HCT116 (cell line): ENCODE measurements at regions not wholly inside any gene's neighbourhood (a gene's known extent, or its start where the extent isn't known, plus 50 kb on each side); places are given as distances from the start of the nearest gene placed in this dataset.

Source experiments
- ATAC-seq: fragments of 200-7000 bp; cut with Tn5 transposase; 2 replicates; pipeline ENCODE4 v1.9.1; 2020; ENCODE audit warnings: mild to moderate bottlenecking, moderate library complexity
- BruUV-seq: library from RNA; stranded (reverse); fragments of 400-500 nt; replicated peaks from 2 replicates; lab custom pipeline; 2021; lab: Mats Ljungman, UMichigan
- CTCF ChIA-PET: fragments of 300-600 bp; sonication (Branson Sonifier 250); formaldehyde crosslinking; loops from one replicate; lab custom pipeline; 2021; ENCODE audit warnings: antibody characterized with exemption; lab: Charles Lee
- POLR2A ChIA-PET: fragments of 300-600, 350-600 bp; sonication (Branson Sonifier 250); formaldehyde crosslinking; loops from one replicate; lab custom pipeline; 2021; ENCODE audit warnings: antibody characterized with exemption; lab: Charles Lee
- RAD21 ChIA-PET, 2 experiments: fragments of 300-600 bp; sonication (Branson Sonifier 250); formaldehyde crosslinking; loops; one replicate each; lab custom pipeline; 2023; ENCODE audit warnings: low total read pairs in 2 of 2; ENCODE audit not compliant: uncharacterized antibody in 2 of 2, unreplicated experiment in 2 of 2, low non-redundant PET in 1 of 2; lab: Charles Lee
- DNase-seq: peaks from one replicate; pipeline ENCODE4 v3.0.0-alpha.2; 2010; ENCODE audit warnings: low read depth, low spot score
- H2AFZ ChIP-seq: fragments of 200-600 bp; shearing (Covaris generic), sonication (generic); 2 replicates; pipeline ENCODE4 v1.6.1; 2017; ENCODE audit warnings: low read depth, mixed run types, mixed read lengths, antibody characterized with exemption, low read length; ENCODE audit not compliant: poor library complexity, severe bottlenecking
- H3K27ac ChIP-seq: 2 replicates; pipeline ENCODE4 v1.5.1; 2012; ENCODE audit warnings: low read depth, low read length
- H3K27me3 ChIP-seq: fragments of 200-600 bp; sonication (generic); 2 replicates; pipeline ENCODE4 v1.6.1; 2016; ENCODE audit warnings: mixed run types, low read length, mixed read lengths; ENCODE audit not compliant: insufficient read depth
- H3K36me3 ChIP-seq, 2 experiments: fragments of 200-500 bp in 1 of 2; fragments of 200-600 bp in 1 of 2; sonication (Bioruptor generic) in 1 of 2; sonication (generic) in 1 of 2; 2 replicates each; pipeline versions ENCODE4 v1.5.1 to v1.6.1; 2014 to 2016; ENCODE audit warnings: low read length in 2 of 2, inconsistent platforms in 1 of 2, mixed read lengths in 1 of 2, mixed run types in 1 of 2; ENCODE audit not compliant: insufficient read depth in 2 of 2, control insufficient read depth in 1 of 2
- H3K4me1 ChIP-seq, 2 experiments: fragments of 200-600 bp in 1 of 2; sonication (generic) in 1 of 2; 2 replicates each; pipeline versions ENCODE4 v1.5.1 to v1.6.1; 2012 to 2017; ENCODE audit warnings: low read length in 2 of 2, inconsistent platforms in 1 of 2, mild to moderate bottlenecking in 1 of 2, mixed read lengths in 1 of 2, mixed run types in 1 of 2, moderate library complexity in 1 of 2; ENCODE audit not compliant: insufficient read depth in 2 of 2, control insufficient read depth in 1 of 2
- H3K4me2 ChIP-seq: fragments of 200-600 bp; sonication (generic); 2 replicates; pipeline ENCODE4 v1.6.1; 2017; ENCODE audit warnings: mixed run types, low read length, mixed read lengths
- H3K4me3 ChIP-seq, 2 experiments: fragments of 200-600 bp in 1 of 2; sonication (generic) in 1 of 2; replicated peaks in 1 of 2; 2 replicates each; pipeline ENCODE4 v1.5.1; 2011 to 2016; ENCODE audit warnings: low read length in 2 of 2, control low read depth in 1 of 2, low read depth in 1 of 2, mild to moderate bottlenecking in 1 of 2, mixed read lengths in 1 of 2, mixed run types in 1 of 2
- H3K79me2 ChIP-seq: fragments of 200-600 bp; sonication (generic); 2 replicates; pipeline ENCODE4 v1.6.1; 2017; ENCODE audit warnings: mild to moderate bottlenecking, mixed run types, low read length, moderate library complexity, mixed read lengths; ENCODE audit not compliant: insufficient read depth
- H3K9ac ChIP-seq: fragments of 200-600 bp; sonication (generic); 2 replicates; pipeline ENCODE4 v1.6.1; 2016; ENCODE audit warnings: low read length, mixed read lengths
- H3K9me2 ChIP-seq: fragments of 200-600 bp; sonication (generic), shearing (Covaris generic); 2 replicates; pipeline ENCODE4 v1.6.1; 2017; ENCODE audit warnings: mixed run types, mild to moderate bottlenecking, moderate library complexity; ENCODE audit not compliant: insufficient read depth
- H3K9me3 ChIP-seq, 2 experiments: fragments of 200-500 bp in 1 of 2; fragments of 200-600 bp in 1 of 2; sonication (Bioruptor generic) in 1 of 2; sonication (generic) in 1 of 2; 2 replicates each; pipeline ENCODE4 v1.6.1; 2014 to 2017; ENCODE audit warnings: low read length in 2 of 2, mixed read lengths in 2 of 2, inconsistent platforms in 1 of 2, low read depth in 1 of 2, mild to moderate bottlenecking in 1 of 2, mixed run types in 1 of 2, moderate library complexity in 1 of 2; ENCODE audit not compliant: control insufficient read depth in 1 of 2, insufficient read depth in 1 of 2
- H4K20me1 ChIP-seq: fragments of 200-600 bp; sonication (generic), shearing (Covaris generic); 2 replicates; pipeline ENCODE4 v1.6.1; 2017; ENCODE audit warnings: mixed run types, mild to moderate bottlenecking, moderate library complexity; ENCODE audit not compliant: insufficient read depth
- CEBPB ChIP-seq: IDR thresholded peaks from 2 replicates; pipeline ENCODE4 v1.6.1; 2012; ENCODE audit warnings: low read depth
- CTCF ChIP-seq, 3 experiments: fragments of 200-600 bp in 1 of 3; sonication (generic) in 1 of 3; IDR thresholded peaks in 2 of 3; conservative IDR thresholded peaks in 1 of 3; 2 replicates each; pipeline ENCODE4 v1.5.1; 2012 to 2017; ENCODE audit warnings: low read depth in 2 of 3, low read length in 2 of 3, antibody characterized with exemption in 1 of 3, borderline replicate concordance in 1 of 3, control low read depth in 1 of 3, mild to moderate bottlenecking in 1 of 3, mixed read lengths in 1 of 3, mixed run types in 1 of 3, moderate library complexity in 1 of 3; ENCODE audit not compliant: insufficient read depth in 1 of 3
- EGR1 ChIP-seq: IDR thresholded peaks from 2 replicates; pipeline ENCODE4 v1.6.1; 2012; ENCODE audit warnings: low read depth
- EZH2 ChIP-seq: fragments of 200-600 bp; sonication (generic); IDR thresholded peaks from 2 replicates; pipeline ENCODE4 v1.6.1; 2017; ENCODE audit warnings: antibody characterized with exemption, mixed run types
- EZH2phosphoT487 ChIP-seq: fragments of 200-600 bp; IDR thresholded peaks from 2 replicates; pipeline ENCODE4 v1.6.1; 2018; ENCODE audit warnings: antibody characterized with exemption, borderline replicate concordance
- FOSL1 ChIP-seq: IDR thresholded peaks from 2 replicates; pipeline ENCODE4 v1.6.1; 2012; ENCODE audit warnings: low read depth
- POLR2AphosphoS5 ChIP-seq: IDR thresholded peaks from 2 replicates; pipeline ENCODE4 v1.6.1; 2011; ENCODE audit warnings: mild to moderate bottlenecking, low read depth, low read length, moderate library complexity
- RAD21 ChIP-seq: IDR thresholded peaks from 2 replicates; pipeline ENCODE4 v1.6.1; 2012; ENCODE audit warnings: low read depth, mild to moderate bottlenecking
- REST ChIP-seq: IDR thresholded peaks from 2 replicates; pipeline ENCODE4 v1.6.1; 2012; ENCODE audit warnings: low read depth
- SP1 ChIP-seq: IDR thresholded peaks from 2 replicates; pipeline ENCODE4 v1.6.1; 2012; ENCODE audit warnings: low read depth
- SRF ChIP-seq: IDR thresholded peaks from 2 replicates; pipeline ENCODE4 v1.6.1; 2012; ENCODE audit warnings: low read depth
- TCF7L2 ChIP-seq: IDR thresholded peaks from 2 replicates; pipeline ENCODE4 v1.7.0; 2011; ENCODE audit warnings: borderline replicate concordance, inconsistent platforms; ENCODE audit not compliant: insufficient read depth, insufficient read length; ENCODE audit errors: extremely low read depth
- YY1 ChIP-seq: IDR thresholded peaks from 2 replicates; pipeline ENCODE4 v1.6.1; 2011; ENCODE audit warnings: low read length, low read depth, moderate library complexity, mild to moderate bottlenecking; ENCODE audit not compliant: insufficient replicate concordance; ENCODE audit errors: extremely low read depth
- ZBTB33 ChIP-seq: IDR thresholded peaks from 2 replicates; pipeline ENCODE4 v1.6.1; 2011; ENCODE audit warnings: mild to moderate bottlenecking, low read length, moderate library complexity; ENCODE audit not compliant: insufficient replicate concordance; ENCODE audit errors: extremely low read depth
- ZFX ChIP-seq: fragments of 450-650 bp; IDR thresholded peaks from 2 replicates; pipeline ENCODE4 v1.6.1; 2017
- ZNF274 ChIP-seq: fragments of 200-500 bp; sonication (Bioruptor generic); IDR thresholded peaks from 2 replicates; pipeline ENCODE4 v1.6.1; 2014; ENCODE audit warnings: mild to moderate bottlenecking, low read depth, low read length, inconsistent platforms
- intact Hi-C: fragments of 100-400 bp; cut with micrococcal nuclease; formaldehyde crosslinking; loops from 2 replicates; pipeline ENCODE4 v1.10.0; 2022
- TF ChIP-seq, protein P1 (sequence below): IDR thresholded peaks from 2 replicates; pipeline ENCODE4 v1.6.1; 2012
- TF ChIP-seq, protein P2 (sequence below): IDR thresholded peaks from 2 replicates; pipeline ENCODE4 v1.6.1; 2012

DNA sequence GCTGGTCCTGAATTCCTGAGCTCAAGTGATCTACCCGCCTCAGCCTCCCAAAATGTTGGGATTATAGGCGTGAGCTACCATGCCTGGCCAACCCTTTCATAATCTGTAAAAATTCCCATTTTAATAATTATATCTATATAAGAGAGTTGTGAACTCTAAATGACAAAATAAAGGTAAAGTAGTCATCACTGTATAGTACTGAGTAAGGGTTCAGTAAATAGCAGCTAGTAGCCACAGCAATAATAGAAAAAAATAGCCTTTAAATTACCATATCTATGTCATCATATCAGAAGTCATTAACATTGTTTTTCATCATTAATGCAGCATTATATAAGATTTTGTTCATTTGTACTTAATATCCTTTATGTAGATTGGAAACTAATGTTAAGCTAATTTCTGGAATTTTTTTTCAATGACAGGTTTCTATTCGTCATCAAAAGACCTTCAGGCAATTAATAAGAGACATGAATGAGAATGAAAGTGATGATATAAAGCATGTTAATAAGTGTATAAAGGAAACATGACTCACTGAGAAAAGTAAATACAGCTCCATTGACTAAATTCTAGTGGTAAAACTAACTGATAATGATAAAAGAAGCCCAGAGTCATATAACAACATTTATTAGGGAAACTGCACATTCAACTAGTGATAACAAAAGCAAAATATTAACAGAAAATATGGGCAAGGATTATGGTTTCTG, 85.9 kb upstream of the UGT8 start:
- H3K36me3 ChIP-seq: no peaks in the 10 kb centered on the region
- H3K9me2 ChIP-seq: no peaks in the 10 kb centered on the region
- no peak overlapping the region for H3K27ac ChIP-seq
- H3K9ac ChIP-seq: no peak overlapping the region
- H3K4me3 ChIP-seq: no peak overlapping the region
- H3K4me2 ChIP-seq: no peak overlapping the region
- POLR2A ChIA-PET: no interaction called here
- CTCF ChIA-PET: no interaction called here
- no peak for ATAC-seq
- BruUV-seq: no TSS peak
- H3K4me1 ChIP-seq: no peaks in the 10 kb centered on the region
- no peaks in the 10 kb centered on the region for H3K9me3 ChIP-seq
- no peaks in the 10 kb centered on the region for H3K79me2 ChIP-seq
- no peak for TF ChIP-seq SP1
- no peak for TF ChIP-seq EGR1
- no peak for TF ChIP-seq REST
- TF ChIP-seq EZH2: no peak
- TF ChIP-seq RAD21: no peak
- TF ChIP-seq CTCF (IDR thresholded peaks at IDR 0.05 in 2 of 3, conservative IDR thresholded peaks at IDR 0.05 in 1 of 3; ENCODE audit: borderline replicate concordance in 1 of 3, insufficient read depth in 1 of 3, low read depth in 2 of 3, low read length in 2 of 3): no peak
- TF ChIP-seq ZNF274: no peak
- TF ChIP-seq ZBTB33: no peak
- TF ChIP-seq ZFX: no peak
- no peak for TF ChIP-seq EZH2phosphoT487
- TF ChIP-seq, protein P1, sequence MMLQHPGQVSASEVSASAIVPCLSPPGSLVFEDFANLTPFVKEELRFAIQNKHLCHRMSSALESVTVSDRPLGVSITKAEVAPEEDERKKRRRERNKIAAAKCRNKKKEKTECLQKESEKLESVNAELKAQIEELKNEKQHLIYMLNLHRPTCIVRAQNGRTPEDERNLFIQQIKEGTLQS: no peak
- TF ChIP-seq POLR2AphosphoS5: no peak
- TF ChIP-seq SRF: no peak
- TF ChIP-seq, protein P2, sequence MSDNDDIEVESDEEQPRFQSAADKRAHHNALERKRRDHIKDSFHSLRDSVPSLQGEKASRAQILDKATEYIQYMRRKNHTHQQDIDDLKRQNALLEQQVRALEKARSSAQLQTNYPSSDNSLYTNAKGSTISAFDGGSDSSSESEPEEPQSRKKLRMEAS: no peak
- no peak for TF ChIP-seq TCF7L2
- TF ChIP-seq YY1: no peak
- TF ChIP-seq CEBPB: no peak
- TF ChIP-seq FOSL1: no peak
- TF ChIP-seq, all 23 proteins: peak for 0
- intact Hi-C loops: no loop called here
- no peaks in the 10 kb centered on the region for H3K27me3 ChIP-seq
- no peaks in the 10 kb centered on the region for H4K20me1 ChIP-seq
- H2AFZ ChIP-seq: no peak overlapping the region
- RAD21 ChIA-PET: no interaction called here
- no peak for DNase-seq
